Left renal pelvis (tissue), 4 donors: ENCODE measurements at regions not wholly inside any gene's neighbourhood (a gene's known extent, or its start where the extent isn't known, plus 50 kb on each side); places are given as distances from the start of the nearest gene placed in this dataset.
"Not testable (repeated sequence)": the region's sequence is repeated elsewhere in the genome, so short reads cannot be mapped to it uniquely, and the experiment has no call there.

Source experiments
- DNase-seq, 4 donors: peaks; one replicate each; pipeline ENCODE4 v3.0.0-alpha.2; 2013; ENCODE audit warnings: low read depth in 4 of 4, low spot score in 3 of 4

GRCh38 chr10:85280014-85280413, 951.6 kb downstream of the CCSER2 start:
- no peak for DNase-seq

- peak in 3 of 4 donors; percentile 2 to 10 (median 4) for DNase-seq
Observed at GRCh38 chr10:85284778-85285770, 956.7 kb downstream of the CCSER2 start.

- no peak for DNase-seq
Observed at GRCh38 chr10:85293483-85293882, 965.1 kb downstream of the CCSER2 start.

- DNase-seq, result no peak
Observed at GRCh38 chr10:85311613-85312337, 983.4 kb downstream of the CCSER2 start.

GRCh38 chr10:85315657-85316056, 987.3 kb downstream of the CCSER2 start:
- DNase-seq, result no peak

- DNase-seq, result no peak
Observed at GRCh38 chr10:85316276-85316675, 987.9 kb downstream of the CCSER2 start.

- no peak for DNase-seq
Observed at GRCh38 chr10:85317827-85318226, 989.4 kb downstream of the CCSER2 start.

GRCh38 chr10:85318809-85319807, 990.7 kb downstream of the CCSER2 start:
- peak in 1 of 4 donors; percentile 7 for DNase-seq

- DNase-seq, result no peak
Observed at GRCh38 chr10:85319826-85320225, 991.4 kb downstream of the CCSER2 start.

GRCh38 chr10:85333594-85333993, 1005.2 kb downstream of the CCSER2 start:
- no peak for DNase-seq

GRCh38 chr10:85362401-85362800, 1004.2 kb downstream of the GRID1 start:
- no peak for DNase-seq

GRCh38 chr10:85377029-85377806, 989.4 kb downstream of the GRID1 start:
- no peak for DNase-seq

GRCh38 chr10:85379338-85379737, 987.3 kb downstream of the GRID1 start:
- DNase-seq, result no peak

- DNase-seq, result no peak
Observed at GRCh38 chr10:85400981-85401695, 965.5 kb downstream of the GRID1 start.

- no peak for DNase-seq
Observed at GRCh38 chr10:85402541-85402940, 964.1 kb downstream of the GRID1 start.

- DNase-seq, result no peak
Observed at GRCh38 chr10:85407088-85407487, 959.5 kb downstream of the GRID1 start.

GRCh38 chr10:85408388-85408787, 958.2 kb downstream of the GRID1 start:
- DNase-seq, result no peak

- not testable (repeated sequence) for DNase-seq
Observed at GRCh38 chr10:85410586-85410985, 956.0 kb downstream of the GRID1 start.

- DNase-seq, result no peak
Observed at GRCh38 chr10:85413570-85413969, 953.0 kb downstream of the GRID1 start.
